ENCODE measurements at regions not wholly inside any gene's neighbourhood (a gene's known extent, or its start where the extent isn't known, plus 50 kb on each side); places are given as distances from the start of the nearest gene placed in this dataset.

- no peak for DNase-seq
Measured at GRCh38 chr12:123100882-123101281, 50.0 kb downstream of the PITPNM2 start.

GRCh38 chr12:123100450-123100849 lies 50.4 kb downstream of the PITPNM2 start:
- no peak for DNase-seq

GRCh38 chr12:123099560-123100192 lies 51.2 kb downstream of the PITPNM2 start:
- DNase-seq, result no peak

- DNase-seq, result no peak
Measured at GRCh38 chr12:123098780-123099179, 52.1 kb downstream of the PITPNM2 start.

GRCh38 chr12:123097561-123098084 lies 53.3 kb downstream of the PITPNM2 start:
- DNase-seq, result no peak

GRCh38 chr12:123096741-123097140 lies 54.1 kb downstream of the PITPNM2 start:
- DNase-seq, result no peak

- no peak for DNase-seq
Measured at GRCh38 chr12:123096182-123096581, 54.7 kb downstream of the PITPNM2 start.

GRCh38 chr12:123095078-123095881 lies 55.6 kb downstream of the PITPNM2 start:
- DNase-seq, result no peak

GRCh38 chr12:123094349-123095077 lies 56.4 kb downstream of the PITPNM2 start:
- DNase-seq, result no peak

GRCh38 chr12:123092866-123093265 lies 58.0 kb downstream of the PITPNM2 start:
- DNase-seq, result no peak

- no peak for DNase-seq
Measured at GRCh38 chr12:123091230-123092150, 59.4 kb downstream of the PITPNM2 start.

GRCh38 chr12:123089631-123090353 lies 61.1 kb downstream of the PITPNM2 start:
- no peak for DNase-seq

- no peak for DNase-seq
Measured at GRCh38 chr12:123089140-123089539, 61.8 kb downstream of the PITPNM2 start.

- DNase-seq, result no peak
Measured at GRCh38 chr12:123085730-123086487, 65.0 kb downstream of the PITPNM2 start.

GRCh38 chr12:123085066-123085465 lies 65.8 kb downstream of the PITPNM2 start:
- no peak for DNase-seq

- DNase-seq, result no peak
Measured at GRCh38 chr12:123083661-123084571, 67.0 kb downstream of the PITPNM2 start.

GRCh38 chr12:123080634-123081033 lies 70.3 kb downstream of the PITPNM2 start:
- DNase-seq, result no peak

GRCh38 chr12:123078531-123079155 lies 72.2 kb downstream of the PITPNM2 start:
- DNase-seq, result no peak

GRCh38 chr12:123078120-123078465 lies 72.8 kb downstream of the PITPNM2 start:
- no peak for DNase-seq

Measured in NCI-H187 treated with DMSO at 0.1 percent for 48 hours (cell line).